Epithelial cell of esophagus (primary cell): ENCODE measurements at regions not wholly inside any gene's neighbourhood (a gene's known extent, or its start where the extent isn't known, plus 50 kb on each side); places are given as distances from the start of the nearest gene placed in this dataset.
A peak's percentile ranks its signal among the peaks of the same experiment; 100 is the strongest.
"Not testable (repeated sequence)": the region's sequence is repeated elsewhere in the genome, so short reads cannot be mapped to it uniquely, and the experiment has no call there.

Source experiments
- DNase-seq: peaks from one replicate; pipeline ENCODE4 v3.0.0; 2010; ENCODE audit warnings: low read depth
- H3K4me3 ChIP-seq: 2 replicates; pipeline ENCODE4 v1.5.1; 2011; ENCODE audit warnings: mild to moderate bottlenecking, low read length, control low read depth
- CTCF ChIP-seq: IDR thresholded peaks from 2 replicates; pipeline ENCODE4 v1.5.1; 2011; ENCODE audit warnings: low read depth, mild to moderate bottlenecking, low read length, control low read depth, inconsistent platforms; ENCODE audit not compliant: insufficient read depth; ENCODE audit errors: missing control alignments

GRCh38 chr12:83313827-83314226 is 627.1 kb downstream of the TMTC2 start:
- no peak for TF ChIP-seq CTCF
- no peak for DNase-seq
- H3K4me3 ChIP-seq: no peak overlapping the region

GRCh38 chr12:83313322-83313721 is 626.6 kb downstream of the TMTC2 start:
- TF ChIP-seq CTCF: no peak
- no peak for DNase-seq
- no peak overlapping the region for H3K4me3 ChIP-seq

- no peak for DNase-seq
- TF ChIP-seq CTCF: no peak
- no peak overlapping the region for H3K4me3 ChIP-seq
These were observed 590.2 kb downstream of the TMTC2 start for GRCh38 chr12:83276904-83277303.

- no peak for TF ChIP-seq CTCF
- no peak overlapping the region for H3K4me3 ChIP-seq
- DNase-seq: no peak
These were observed 584.5 kb downstream of the TMTC2 start for GRCh38 chr12:83271201-83271600.

- no peak for TF ChIP-seq CTCF
- no peak overlapping the region for H3K4me3 ChIP-seq
These were observed 579.1 kb downstream of the TMTC2 start for GRCh38 chr12:83265808-83266207.

GRCh38 chr12:83261998-83262397 is 575.3 kb downstream of the TMTC2 start:
- TF ChIP-seq CTCF: peak; percentile 26
- DNase-seq: no peak
- H3K4me3 ChIP-seq: no peak overlapping the region

More at GRCh38 chr12:83265808-83266207, 579.1 kb downstream of the TMTC2 start:
- no peak for DNase-seq

GRCh38 chr12:83260126-83260525 is 573.4 kb downstream of the TMTC2 start:
- DNase-seq, H3K4me3 ChIP-seq: not testable (repeated sequence)

- no peak for DNase-seq
- no peak overlapping the region for H3K4me3 ChIP-seq
- TF ChIP-seq CTCF: no peak
These were observed 571.0 kb downstream of the TMTC2 start for GRCh38 chr12:83257726-83258125.
